Endodermal cell (in vitro differentiated cells): ENCODE measurements at regions not wholly inside any gene's neighbourhood (a gene's known extent, or its start where the extent isn't known, plus 50 kb on each side); places are given as distances from the start of the nearest gene placed in this dataset.

Source experiments
- DNase-seq: peaks from one replicate; pipeline ENCODE4 v3.0.0-alpha.2; 2017
- H3K27ac ChIP-seq: 2 replicates; pipeline ENCODE4 v1.5.1; 2013; ENCODE audit warnings: mild to moderate bottlenecking, low read depth, low read length, moderate library complexity
- H3K27me3 ChIP-seq: 2 replicates; pipeline ENCODE4 v1.6.1; 2013; ENCODE audit warnings: mild to moderate bottlenecking, low read length, moderate library complexity; ENCODE audit not compliant: insufficient read depth, control insufficient read depth, poor library complexity, severe bottlenecking
- H3K36me3 ChIP-seq: 2 replicates; pipeline ENCODE4 v1.7.0; 2013; ENCODE audit warnings: mild to moderate bottlenecking, low read length, moderate library complexity; ENCODE audit not compliant: control insufficient read depth, insufficient read depth
- H3K4me1 ChIP-seq: one replicate; pipeline ENCODE4 v1.7.0; 2013; ENCODE audit warnings: low read length; ENCODE audit not compliant: control insufficient read depth, insufficient read depth
- H3K4me3 ChIP-seq: 2 replicates; pipeline ENCODE4 v1.5.1; 2013; ENCODE audit warnings: mild to moderate bottlenecking, low read length, moderate library complexity
- H3K9ac ChIP-seq: 2 replicates; pipeline ENCODE4 v1.6.1; 2013; ENCODE audit warnings: mild to moderate bottlenecking, low read length, moderate library complexity; ENCODE audit not compliant: poor library complexity, severe bottlenecking; ENCODE audit errors: extremely low read depth
- H3K9me3 ChIP-seq: 2 replicates; pipeline ENCODE4 v1.6.1; 2013; ENCODE audit warnings: mild to moderate bottlenecking, low read length, moderate library complexity; ENCODE audit not compliant: control insufficient read depth
- H3K27ac Mint-ChIP-seq: 2 replicates; pipeline ENCODE4 v1.8.0; 2020; ENCODE audit warnings: mixed read lengths
- H3K27me3 Mint-ChIP-seq: 2 replicates; pipeline ENCODE4 v1.8.0; 2021; ENCODE audit warnings: mild to moderate bottlenecking, mixed read lengths; ENCODE audit not compliant: insufficient read depth
- H3K36me3 Mint-ChIP-seq: 2 replicates; pipeline ENCODE4 v1.8.0; 2020; ENCODE audit warnings: low read depth, mixed read lengths
- H3K4me1 Mint-ChIP-seq: 2 replicates; pipeline ENCODE4 v1.8.0; 2020; ENCODE audit warnings: mixed read lengths
- H3K4me3 Mint-ChIP-seq: 2 replicates; pipeline ENCODE4 v1.8.0; 2020; ENCODE audit warnings: mild to moderate bottlenecking, moderate library complexity, mixed read lengths
- H3K9me3 Mint-ChIP-seq: 2 replicates; pipeline ENCODE4 v1.8.0; 2020; ENCODE audit warnings: mild to moderate bottlenecking, mixed read lengths
- WGBS, 2 experiments: methylation state at CpG; one replicate each; pipeline versions ENCODE4 v1.1.5 to v1.1.7; 2013; ENCODE audit warnings: missing lambda C conversion rate in 2 of 2, mixed read lengths in 1 of 2; ENCODE audit not compliant: insufficient coverage in 1 of 2, insufficient read length in 1 of 2; 5-methylcytosine and 5-hydroxymethylcytosine counted together
- TF ChIP-seq, protein P1 (sequence below): fragments of 200-600 bp; sonication (generic); conservative IDR thresholded peaks from 2 replicates; pipeline ENCODE4 v1.5.0; 2021; ENCODE audit warnings: antibody characterized with exemption, mild to moderate bottlenecking

DNA sequence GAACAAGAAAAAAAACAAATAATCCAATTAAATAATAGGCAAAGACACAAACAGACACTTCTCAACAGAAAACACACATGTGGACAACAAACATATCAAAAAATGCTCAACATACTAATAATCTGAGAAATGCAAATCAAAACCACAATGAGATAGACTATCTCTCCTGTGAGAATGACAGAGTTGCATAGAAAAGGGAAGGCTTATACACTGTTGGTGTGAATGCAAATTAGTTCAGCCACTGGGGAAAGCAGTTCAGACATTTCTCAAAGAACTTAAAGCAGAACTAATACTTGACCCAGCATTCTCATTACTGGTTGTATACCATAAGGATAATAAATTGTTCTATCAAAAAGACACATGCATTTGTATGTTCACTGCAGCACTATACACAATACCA, 637.8 kb upstream of the LUZP2 start:
- Mint-ChIP-seq H3K36me3 (no peaks in the 10 kb centered on the region), H3K4me3 (no peak overlapping the region)
- H3K9me3 ChIP-seq, result no peaks in the 10 kb centered on the region

DNA sequence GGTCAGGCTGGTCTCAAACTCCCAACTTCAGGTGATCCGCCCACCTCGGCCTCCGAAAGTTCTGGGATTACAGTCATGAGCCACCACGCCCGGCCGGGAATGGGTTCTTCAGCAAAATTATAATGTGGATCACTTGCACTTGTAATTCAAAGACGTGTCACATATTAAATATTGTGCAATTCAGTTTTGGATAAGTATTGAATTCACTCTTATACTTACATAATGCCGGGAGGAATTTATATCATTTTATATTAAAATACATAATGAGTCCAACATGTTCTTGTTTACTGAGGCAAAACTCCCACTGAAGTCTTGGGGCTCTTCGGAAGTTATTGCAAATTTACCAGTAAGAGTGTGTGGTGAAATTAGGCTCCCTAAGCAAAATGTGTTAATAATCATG, 635.2 kb upstream of the LUZP2 start:
- DNase-seq, result no peak
- Mint-ChIP-seq H3K9me3 (no peaks in the 10 kb centered on the region), H3K4me3 (no peak overlapping the region), H3K4me1 (no peaks in the 10 kb centered on the region), H3K36me3 (no peaks in the 10 kb centered on the region), H3K27ac (no peak overlapping the region), H3K27me3 (no peaks in the 10 kb centered on the region)
- Histone ChIP-seq H3K36me3 (no peaks in the 10 kb centered on the region), H3K9me3 (no peaks in the 10 kb centered on the region), H3K27ac (no peak overlapping the region), H3K9ac (no peak overlapping the region), H3K27me3 (no peaks in the 10 kb centered on the region), H3K4me3 (no peak overlapping the region), H3K4me1 (no peaks in the 10 kb centered on the region)
- TF ChIP-seq, protein P1, sequence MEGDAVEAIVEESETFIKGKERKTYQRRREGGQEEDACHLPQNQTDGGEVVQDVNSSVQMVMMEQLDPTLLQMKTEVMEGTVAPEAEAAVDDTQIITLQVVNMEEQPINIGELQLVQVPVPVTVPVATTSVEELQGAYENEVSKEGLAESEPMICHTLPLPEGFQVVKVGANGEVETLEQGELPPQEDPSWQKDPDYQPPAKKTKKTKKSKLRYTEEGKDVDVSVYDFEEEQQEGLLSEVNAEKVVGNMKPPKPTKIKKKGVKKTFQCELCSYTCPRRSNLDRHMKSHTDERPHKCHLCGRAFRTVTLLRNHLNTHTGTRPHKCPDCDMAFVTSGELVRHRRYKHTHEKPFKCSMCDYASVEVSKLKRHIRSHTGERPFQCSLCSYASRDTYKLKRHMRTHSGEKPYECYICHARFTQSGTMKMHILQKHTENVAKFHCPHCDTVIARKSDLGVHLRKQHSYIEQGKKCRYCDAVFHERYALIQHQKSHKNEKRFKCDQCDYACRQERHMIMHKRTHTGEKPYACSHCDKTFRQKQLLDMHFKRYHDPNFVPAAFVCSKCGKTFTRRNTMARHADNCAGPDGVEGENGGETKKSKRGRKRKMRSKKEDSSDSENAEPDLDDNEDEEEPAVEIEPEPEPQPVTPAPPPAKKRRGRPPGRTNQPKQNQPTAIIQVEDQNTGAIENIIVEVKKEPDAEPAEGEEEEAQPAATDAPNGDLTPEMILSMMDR, result no peak
- 91 to 97% methylated on average over 6 to 8 of the region's 9 CpGs for WGBS, 2 experiments

More for the DNA sequence above, 637.8 kb upstream of the LUZP2 start:
- Mint-ChIP-seq H3K27me3 (no peaks in the 10 kb centered on the region), H3K9me3 (no peaks in the 10 kb centered on the region), H3K27ac (no peak overlapping the region), H3K4me1 (no peaks in the 10 kb centered on the region)
- no peaks in the 10 kb centered on the region for H3K36me3 ChIP-seq
- H3K4me3 ChIP-seq, result no peak overlapping the region
- no peaks in the 10 kb centered on the region for H3K4me1 ChIP-seq
- H3K27ac ChIP-seq, result no peak overlapping the region
- H3K9ac ChIP-seq, result no peak overlapping the region
- no peaks in the 10 kb centered on the region for H3K27me3 ChIP-seq
- TF ChIP-seq, protein P1, result no peak
- DNase-seq, result no peak

DNA sequence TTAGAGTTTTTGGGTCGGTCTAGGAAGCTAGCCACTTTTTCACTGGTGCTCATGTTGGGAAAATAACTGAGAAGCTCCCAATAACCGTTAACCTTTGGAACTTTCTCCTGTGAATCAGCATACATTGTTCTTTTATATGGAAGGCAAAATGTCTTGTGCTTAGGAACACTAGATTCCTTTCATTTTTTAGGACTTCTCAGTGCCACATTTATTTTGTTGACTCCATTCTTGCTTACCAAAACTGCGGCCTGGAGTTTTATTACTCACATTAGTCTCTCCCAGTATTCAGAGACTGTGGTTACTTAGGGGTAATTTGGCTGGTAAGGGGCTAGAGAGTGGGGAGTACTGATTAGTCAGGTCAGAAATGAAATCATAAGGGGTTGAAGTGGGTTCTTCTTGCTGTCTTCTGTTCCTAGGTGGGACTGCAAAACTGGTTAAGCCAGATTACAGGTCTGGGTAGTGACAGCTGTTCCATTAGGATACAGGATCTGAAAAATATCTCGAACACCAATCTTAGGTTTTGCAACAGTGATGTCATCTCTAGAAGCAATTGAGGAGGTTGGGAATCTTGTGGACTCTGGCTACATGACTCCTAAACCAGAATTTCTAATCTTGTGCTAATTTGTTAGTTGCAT, 631.4 kb upstream of the LUZP2 start:
- no peak overlapping the region for H3K27ac ChIP-seq

More for the DNA sequence above, 631.4 kb upstream of the LUZP2 start:
- DNase-seq, result no peak
- Mint-ChIP-seq H3K27ac (no peak overlapping the region), H3K4me3 (no peak overlapping the region), H3K27me3 (no peaks in the 10 kb centered on the region), H3K36me3 (no peaks in the 10 kb centered on the region), H3K4me1 (peaks cover 2% of the 10 kb centered on the region), H3K9me3 (peaks cover 22% of the 10 kb centered on the region)
- H3K9me3 ChIP-seq, result peaks cover 20% of the 10 kb centered on the region
- TF ChIP-seq, protein P1, result no peak
- H3K4me3 ChIP-seq, result no peak overlapping the region
- H3K36me3 ChIP-seq, result no peaks in the 10 kb centered on the region
- no peaks in the 10 kb centered on the region for H3K4me1 ChIP-seq
- no peak overlapping the region for H3K9ac ChIP-seq
- no peaks in the 10 kb centered on the region for H3K27me3 ChIP-seq
- WGBS, 2 experiments, result 92 to 100% methylated on average over 1 to 4 of the region's 4 CpGs
